ENCODE measurements at regions not wholly inside any gene's neighbourhood (a gene's known extent, or its start where the extent isn't known, plus 50 kb on each side); places are given as distances from the start of the nearest gene placed in this dataset.

- H3K4me1 Mint-ChIP-seq = no peaks in the 10 kb centered on the region
- no peaks in the 10 kb centered on the region for H3K36me3 ChIP-seq (ENCODE audit: insufficient read depth)
- H2AFZ ChIP-seq = no peak overlapping the region
- H3K79me2 ChIP-seq (replicated peaks; ENCODE audit: insufficient read depth) = no peaks in the 10 kb centered on the region
- H3K4me3 Mint-ChIP-seq = no peak overlapping the region
- no peak overlapping the region for H3K27ac ChIP-seq (ENCODE audit: low read depth)
- no peaks in the 10 kb centered on the region for H3K9me3 Mint-ChIP-seq
- H3K4me3 ChIP-seq = no peak overlapping the region
- H3F3A ChIP-seq (replicated peaks; ENCODE audit: low read depth) = no peaks in the 10 kb centered on the region
- TF ChIP-seq ZNF462 (CRISPR knock-in tag; IDR thresholded peaks at IDR 0.05) (no peak), NANOG (IDR thresholded peaks at IDR 0.05; ENCODE audit: borderline replicate concordance) (no peak), POLR2AphosphoS5 (IDR thresholded peaks at IDR 0.05; ENCODE audit: low read depth) (no peak), REST (IDR thresholded peaks at IDR 0.05; ENCODE audit: unreplicated experiment) (no peak), STAT1 (IDR thresholded peaks at IDR 0.05; ENCODE audit: unreplicated experiment) (no peak), ETS1 (IDR thresholded peaks at IDR 0.05) (no peak), JUNB (IDR thresholded peaks at IDR 0.05; ENCODE audit: unreplicated experiment) (no peak), EZH2 (IDR thresholded peaks at IDR 0.05; ENCODE audit: low read depth, unreplicated experiment) (no peak), ZNF331 (CRISPR knock-in tag; IDR thresholded peaks at IDR 0.05; ENCODE audit: low read depth) (no peak), CTCF (conservative IDR thresholded peaks at IDR 0.05; ENCODE audit: low read depth in 2 of 2) (no peak), ZNF114 (CRISPR knock-in tag; IDR thresholded peaks at IDR 0.05) (no peak), EZH2phosphoT487 (IDR thresholded peaks at IDR 0.05; ENCODE audit: unreplicated experiment) (no peak), CREB1 (CRISPR knock-in tag; IDR thresholded peaks at IDR 0.05; ENCODE audit: low read depth) (no peak)
- no peaks in the 10 kb centered on the region for H3K27me3 ChIP-seq (ENCODE audit: insufficient read depth)
- DNase-seq (ENCODE audit: low spot score) (no peak), ATAC-seq (no peak)
- H3K36me3 Mint-ChIP-seq (ENCODE audit: low read depth) = no peaks in the 10 kb centered on the region
- H4K20me1 ChIP-seq (replicated peaks; ENCODE audit: insufficient read depth) = no peaks in the 10 kb centered on the region
- H3K4me1 ChIP-seq (ENCODE audit: insufficient read depth) = no peaks in the 10 kb centered on the region
- no peaks in the 10 kb centered on the region for H3K27me3 Mint-ChIP-seq (ENCODE audit: insufficient read depth, low read depth, poor library complexity)
- no peak overlapping the region for H3K27ac Mint-ChIP-seq
- no peaks in the 10 kb centered on the region for H3K9me2 ChIP-seq (ENCODE audit: insufficient read depth)
- no peak overlapping the region for H3K4me2 ChIP-seq
Observed at GRCh38 chr7:125820495-125820894, 890.9 kb upstream of the POT1 start.

All from GM23338 (cell line).